Tibial nerve (tissue), 4 donors: ENCODE measurements at regions not wholly inside any gene's neighbourhood (a gene's known extent, or its start where the extent isn't known, plus 50 kb on each side); places are given as distances from the start of the nearest gene placed in this dataset.

ENCODE experiments used
- DNase-seq, 2 donors: peaks; one replicate each; pipeline ENCODE4 v3.0.0-alpha.2; 2019; ENCODE audit warnings: low spot score in 2 of 2
- H3K27ac ChIP-seq, 4 donors: fragments of 200-600 bp; sonication (generic) in 3 of 4; one replicate each; pipeline ENCODE4 v1.5.1; 2017 to 2019; ENCODE audit warnings: mild to moderate bottlenecking in 1 of 4
- H3K27me3 ChIP-seq, 2 donors: fragments of 200-600 bp; sonication (generic) in 1 of 2; one replicate each; pipeline versions ENCODE4 v1.5.1 to v1.6.0; 2017 to 2019
- H3K36me3 ChIP-seq, 3 donors: fragments of 200-600 bp; sonication (generic); one replicate each; pipeline ENCODE4 v1.5.1; 2018 to 2019
- H3K4me1 ChIP-seq, 4 donors: fragments of 200-600 bp; sonication (generic) in 3 of 4; one replicate each; pipeline ENCODE4 v1.5.1; 2017 to 2019
- H3K4me3 ChIP-seq, 4 donors: fragments of 200-600 bp; sonication (generic) in 3 of 4; one replicate each; pipeline ENCODE4 v1.5.1; 2017 to 2019; ENCODE audit warnings: mild to moderate bottlenecking in 1 of 4, moderate library complexity in 1 of 4
- H3K9me3 ChIP-seq, 4 donors: fragments of 200-600 bp; sonication (generic) in 3 of 4; one replicate each; pipeline ENCODE4 v1.5.1; 2017 to 2019
- CTCF ChIP-seq, 5 experiments: fragments of 200-600 bp in 3 of 5; fragments of 450-650 bp in 2 of 5; sonication (generic) in 3 of 5; IDR thresholded peaks; one replicate each; pipeline ENCODE4 v1.5.1; 2016 to 2019; ENCODE audit warnings: antibody characterized with exemption in 5 of 5, mild to moderate bottlenecking in 3 of 5, moderate library complexity in 2 of 5
- EP300 ChIP-seq, 2 donors: sonication (generic); formaldehyde crosslinking; IDR thresholded peaks; one replicate each; pipeline ENCODE4 v1.6.1; 2017; ENCODE audit warnings: antibody characterized with exemption in 2 of 2, mild to moderate bottlenecking in 1 of 2
- POLR2A ChIP-seq, 2 donors: fragments of 450-650 bp; IDR thresholded peaks; one replicate each; pipeline ENCODE4 v1.6.1; 2017; ENCODE audit warnings: antibody characterized with exemption in 2 of 2, mild to moderate bottlenecking in 2 of 2, moderate library complexity in 2 of 2
- WGBS, 2 donors: methylation state at CpG; one replicate each; pipeline ENCODE4 v1.1.5; 2018; 5-methylcytosine and 5-hydroxymethylcytosine counted together

- no peaks in the 10 kb centered on the region for H3K9me3 ChIP-seq
- H3K27me3 ChIP-seq: no peaks in the 10 kb centered on the region
- no peak overlapping the region for H3K4me3 ChIP-seq
- no peak for TF ChIP-seq CTCF (IDR thresholded peaks at IDR 0.05)
- no peak for TF ChIP-seq EP300 (IDR thresholded peaks at IDR 0.05)
- no peak for TF ChIP-seq POLR2A (IDR thresholded peaks at IDR 0.05)
- DNase-seq: no peak
- H3K4me1 ChIP-seq: no peaks in the 10 kb centered on the region
- WGBS, 2 donors: 47 to 72% methylated on average over 5 of the region's 5 CpGs
- no peak overlapping the region for H3K27ac ChIP-seq
- H3K36me3 ChIP-seq: no peaks in the 10 kb centered on the region
These were observed 865.0 kb upstream of the ACO1 start for GRCh38 chr9:31519424-31519823.

- whole genome bisulfite sequencing, 2 donors: 54 to 59% methylated on average over 2 of the region's 2 CpGs
These were observed 864.6 kb upstream of the ACO1 start for GRCh38 chr9:31519826-31520225.

DNA sequence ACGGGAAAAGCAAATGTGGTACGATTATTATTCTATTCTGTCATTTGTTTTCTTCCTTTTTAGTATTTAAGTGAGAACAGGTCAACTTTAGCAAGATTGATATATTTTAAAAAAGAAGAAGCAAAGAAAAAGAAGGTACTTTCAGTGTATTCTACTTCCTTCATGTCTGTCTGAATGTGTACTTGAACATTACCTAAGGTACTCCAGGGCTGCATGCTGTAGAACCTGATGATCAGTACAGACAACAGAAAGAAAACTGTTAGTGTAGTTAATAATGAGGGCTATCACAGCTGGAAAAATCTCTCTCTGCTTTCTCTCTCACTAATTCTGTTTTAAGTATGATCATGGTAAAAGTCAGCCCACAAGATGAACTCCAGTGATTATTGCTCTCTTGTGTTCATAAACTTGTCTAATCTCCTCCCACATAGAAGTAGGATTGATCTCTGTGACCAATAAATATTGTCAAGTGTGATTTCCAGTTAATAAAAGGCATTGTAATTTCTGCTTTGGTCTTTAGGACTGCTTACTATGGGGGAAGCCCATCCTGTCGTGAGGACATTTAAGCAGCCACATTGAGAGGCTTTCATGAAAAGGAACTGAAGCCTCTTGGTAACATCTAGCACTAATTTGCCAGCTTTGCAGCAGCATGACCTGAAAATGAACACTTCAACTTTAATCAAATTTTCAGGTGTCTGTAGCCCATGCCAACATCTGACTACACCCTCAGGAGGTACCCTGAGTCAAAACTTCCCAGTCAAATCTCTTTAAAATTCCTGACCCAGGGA, 864.0 kb upstream of the ACO1 start:
- Histone ChIP-seq H3K36me3 (no peaks in the 10 kb centered on the region), H3K4me1 (no peaks in the 10 kb centered on the region), H3K4me3 (no peak overlapping the region), H3K9me3 (peaks cover 0 to 2% (median 0%) of the 10 kb centered on the region in 4 donors), H3K27me3 (no peaks in the 10 kb centered on the region), H3K27ac (no peak overlapping the region)
- DNase-seq: no peak
- WGBS, 2 donors: 69 to 78% methylated on average over 3 of the region's 3 CpGs
- TF ChIP-seq CTCF (IDR thresholded peaks at IDR 0.05) (no peak), POLR2A (IDR thresholded peaks at IDR 0.05) (no peak), EP300 (IDR thresholded peaks at IDR 0.05) (no peak)

More at GRCh38 chr9:31519826-31520225, 864.6 kb upstream of the ACO1 start:
- TF ChIP-seq CTCF (IDR thresholded peaks at IDR 0.05): no peak
- TF ChIP-seq EP300 (IDR thresholded peaks at IDR 0.05): no peak
- TF ChIP-seq POLR2A (IDR thresholded peaks at IDR 0.05): no peak
- no peaks in the 10 kb centered on the region for H3K36me3 ChIP-seq
- no peak overlapping the region for H3K4me3 ChIP-seq
- no peak for DNase-seq
- no peak overlapping the region for H3K27ac ChIP-seq
- no peaks in the 10 kb centered on the region for H3K9me3 ChIP-seq
- no peaks in the 10 kb centered on the region for H3K27me3 ChIP-seq
- H3K4me1 ChIP-seq: no peaks in the 10 kb centered on the region

DNA sequence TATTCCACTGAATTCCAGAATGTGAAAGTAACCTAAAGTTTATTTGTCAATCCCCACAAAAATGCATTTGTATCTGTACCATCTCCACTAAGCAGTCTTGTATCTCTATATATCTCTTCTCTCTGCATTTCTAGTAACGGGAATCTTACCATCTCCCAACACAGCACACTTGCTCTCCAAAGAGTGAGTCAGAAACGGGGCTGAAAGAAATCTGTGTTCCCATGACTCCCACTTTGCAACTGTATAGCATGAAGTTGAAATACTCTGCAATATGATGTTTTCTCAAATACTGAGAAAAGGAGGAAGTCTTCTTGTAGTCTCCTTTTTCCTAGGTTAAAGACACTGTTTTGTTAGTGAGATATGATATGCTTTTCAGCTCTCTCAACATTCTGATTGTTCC, 848.8 kb upstream of the ACO1 start:
- no peak overlapping the region for H3K27ac ChIP-seq
- no peaks in the 10 kb centered on the region for H3K27me3 ChIP-seq
- no peaks in the 10 kb centered on the region for H3K4me1 ChIP-seq
- no peak for DNase-seq
- WGBS, 2 donors: 43 to 59% methylated on average over 2 of the region's 2 CpGs
- no peaks in the 10 kb centered on the region for H3K36me3 ChIP-seq
- no peak overlapping the region for H3K4me3 ChIP-seq
- no peaks in the 10 kb centered on the region for H3K9me3 ChIP-seq
- no peak for TF ChIP-seq POLR2A (IDR thresholded peaks at IDR 0.05)
- no peak for TF ChIP-seq EP300 (IDR thresholded peaks at IDR 0.05)

- no peak for DNase-seq
- H3K27me3 ChIP-seq: no peaks in the 10 kb centered on the region
- H3K27ac ChIP-seq: no peak overlapping the region
- no peaks in the 10 kb centered on the region for H3K9me3 ChIP-seq
- no peaks in the 10 kb centered on the region for H3K36me3 ChIP-seq
- TF ChIP-seq CTCF (IDR thresholded peaks at IDR 0.05) (no peak), EP300 (IDR thresholded peaks at IDR 0.05) (no peak), POLR2A (IDR thresholded peaks at IDR 0.05) (no peak)
- no peak overlapping the region for H3K4me3 ChIP-seq
- 45 to 49% methylated on average over 4 of the region's 4 CpGs for WGBS, 2 donors
- peaks cover 0 to 4% (median 1%) of the 10 kb centered on the region in 4 donors for H3K4me1 ChIP-seq
These were observed 848.0 kb upstream of the ACO1 start for GRCh38 chr9:31536471-31536870.
